ENCODE measurements at regions not wholly inside any gene's neighbourhood (a gene's known extent, or its start where the extent isn't known, plus 50 kb on each side); places are given as distances from the start of the nearest gene placed in this dataset.

- no peaks in the 10 kb centered on the region for H3K9me3 ChIP-seq
- no peak overlapping the region for H3K4me3 ChIP-seq
- no peak for DNase-seq
- H3K27ac ChIP-seq = no peak overlapping the region
- intact Hi-C loops (cut with DNase I) = no loop called here
- H3K27me3 ChIP-seq = no peaks in the 10 kb centered on the region
- 58 to 68% (median 61%) methylated on average over 4 of the region's 4 CpGs for WGBS, 3 donors
- H3K4me1 ChIP-seq (ENCODE audit: insufficient read depth) = no peaks in the 10 kb centered on the region
- TF ChIP-seq EP300 (IDR thresholded peaks at IDR 0.05) (no peak), CTCF (IDR thresholded peaks at IDR 0.05) (no peak), POLR2A (IDR thresholded peaks at IDR 0.05) (no peak)
- H3K36me3 ChIP-seq = no peaks in the 10 kb centered on the region
Observed at GRCh38 chrX:147468600-147468999, 443.1 kb upstream of the FMR1 start.

GRCh38 chrX:147476008-147476407 is 435.7 kb upstream of the FMR1 start:
- DNase-seq = no peak
- H3K27ac ChIP-seq = no peak overlapping the region
- no peaks in the 10 kb centered on the region for H3K9me3 ChIP-seq
- no peaks in the 10 kb centered on the region for H3K4me1 ChIP-seq (ENCODE audit: insufficient read depth)
- TF ChIP-seq EP300 (IDR thresholded peaks at IDR 0.05) = no peak
- TF ChIP-seq POLR2A (IDR thresholded peaks at IDR 0.05) = no peak
- H3K4me3 ChIP-seq = no peak overlapping the region
- intact Hi-C loops (cut with DNase I) = no loop called here
- no peaks in the 10 kb centered on the region for H3K27me3 ChIP-seq
- 38 to 43% (median 39%) methylated on average over 7 of the region's 7 CpGs for WGBS, 3 donors
- H3K36me3 ChIP-seq = no peaks in the 10 kb centered on the region

- intact Hi-C loops (cut with DNase I) = no loop called here
- Histone ChIP-seq H3K27me3 (no peaks in the 10 kb centered on the region), H3K9me3 (no peaks in the 10 kb centered on the region), H3K4me3 (no peak overlapping the region), H3K36me3 (no peaks in the 10 kb centered on the region), H3K4me1 (ENCODE audit: insufficient read depth) (no peaks in the 10 kb centered on the region), H3K27ac (no peak overlapping the region)
- 69 to 95% (median 85%) methylated on average over 2 of the region's 2 CpGs for WGBS, 3 donors
- TF ChIP-seq POLR2A (IDR thresholded peaks at IDR 0.05) (no peak), EP300 (IDR thresholded peaks at IDR 0.05) (no peak), CTCF (IDR thresholded peaks at IDR 0.05) (no peak)
- no peak for DNase-seq
Observed at GRCh38 chrX:147478899-147479298, 432.8 kb upstream of the FMR1 start.

GRCh38 chrX:147485207-147485606 is 426.5 kb upstream of the FMR1 start:
- DNase-seq = no peak
- no peaks in the 10 kb centered on the region for H3K4me1 ChIP-seq (ENCODE audit: insufficient read depth)
- 85 to 90% (median 88%) methylated on average over 2 of the region's 2 CpGs for WGBS, 3 donors

DNA sequence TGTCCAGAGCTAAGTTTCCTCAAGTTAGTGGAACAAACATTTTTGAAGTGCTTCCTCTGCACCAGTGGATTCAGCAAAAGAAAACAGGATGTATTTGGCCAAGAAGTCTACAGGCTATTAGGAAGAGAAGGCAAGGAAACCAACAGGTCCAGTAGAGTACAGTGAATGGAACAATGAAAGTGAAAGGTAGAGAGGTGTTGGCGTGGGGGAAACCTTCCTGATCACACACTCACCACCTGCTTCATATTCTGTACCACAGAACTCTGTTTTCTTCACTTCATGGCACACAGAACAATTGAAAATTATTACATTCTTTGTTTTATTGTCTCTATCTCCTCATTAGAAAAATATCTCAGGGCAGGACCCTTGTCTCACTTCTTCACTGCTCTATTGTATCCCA is 417.4 kb upstream of the FMR1 start:
- 42 to 47% (median 44%) methylated on average over 1 of the region's 1 CpG for WGBS, 3 donors
- no peak overlapping the region for H3K27ac ChIP-seq
- no peaks in the 10 kb centered on the region for H3K9me3 ChIP-seq
- no peaks in the 10 kb centered on the region for H3K4me1 ChIP-seq (ENCODE audit: insufficient read depth)
- TF ChIP-seq EP300 (IDR thresholded peaks at IDR 0.05) = no peak
- no peak for TF ChIP-seq POLR2A (IDR thresholded peaks at IDR 0.05)
- no peak for TF ChIP-seq CTCF (IDR thresholded peaks at IDR 0.05)
- intact Hi-C loops (cut with DNase I) = no loop called here
- H3K36me3 ChIP-seq = no peaks in the 10 kb centered on the region
- no peak for DNase-seq
- no peak overlapping the region for H3K4me3 ChIP-seq
- no peaks in the 10 kb centered on the region for H3K27me3 ChIP-seq

More at GRCh38 chrX:147485207-147485606, 426.5 kb upstream of the FMR1 start:
- TF ChIP-seq POLR2A (IDR thresholded peaks at IDR 0.05) = no peak
- TF ChIP-seq EP300 (IDR thresholded peaks at IDR 0.05) = no peak
- TF ChIP-seq CTCF (IDR thresholded peaks at IDR 0.05) = no peak
- Histone ChIP-seq H3K9me3 (no peaks in the 10 kb centered on the region), H3K27me3 (no peaks in the 10 kb centered on the region), H3K27ac (no peak overlapping the region), H3K36me3 (no peaks in the 10 kb centered on the region), H3K4me3 (no peak overlapping the region)
- intact Hi-C loops (cut with DNase I) = no loop called here

Measured in ovary (tissue), 7 donors.